Breast epithelium (tissue), 4 donors: ENCODE measurements at regions not wholly inside any gene's neighbourhood (a gene's known extent, or its start where the extent isn't known, plus 50 kb on each side); places are given as distances from the start of the nearest gene placed in this dataset.

Source experiments
- DNase-seq, 2 donors: peaks; one replicate each; pipeline ENCODE4 v3.0.0-alpha.2; 2019; ENCODE audit warnings: low spot score in 2 of 2
- H3K27ac ChIP-seq, 2 donors: fragments of 200-600 bp; sonication (generic) in 1 of 2; one replicate each; pipeline ENCODE4 v1.5.1; 2016 to 2019; ENCODE audit warnings: mild to moderate bottlenecking in 1 of 2
- H3K27me3 ChIP-seq, 2 donors: fragments of 200-600 bp; sonication (generic) in 1 of 2; one replicate each; pipeline versions ENCODE4 v1.5.1 to v1.6.0; 2017 to 2019; ENCODE audit warnings: control low read depth in 1 of 2, mild to moderate bottlenecking in 1 of 2
- H3K36me3 ChIP-seq: fragments of 200-600 bp; one replicate; pipeline ENCODE4 v1.5.1; 2019
- H3K4me1 ChIP-seq, 2 donors: fragments of 200-600 bp; sonication (generic); one replicate each; pipeline ENCODE4 v1.5.1; 2016 to 2019; ENCODE audit warnings: control low read depth in 1 of 2
- H3K4me3 ChIP-seq, 3 donors: fragments of 200-600 bp; sonication (generic); 1 replicate in 2 of 3; 2 replicates in 1 of 3; pipeline ENCODE4 v1.5.1; 2016 to 2019; ENCODE audit warnings: mild to moderate bottlenecking in 3 of 3, moderate library complexity in 2 of 3
- H3K9me3 ChIP-seq, 2 donors: fragments of 200-600 bp; sonication (generic) in 1 of 2; one replicate each; pipeline ENCODE4 v1.5.1; 2016 to 2019; ENCODE audit warnings: control low read depth in 1 of 2
- POLR2A ChIP-seq: fragments of 450-650 bp; IDR thresholded peaks from one replicate; pipeline ENCODE4 v1.6.1; 2016; ENCODE audit warnings: antibody characterized with exemption, mild to moderate bottlenecking, moderate library complexity
- POLR2AphosphoS5 ChIP-seq, 3 donors: sonication (generic); formaldehyde crosslinking; IDR thresholded peaks; one replicate each; pipeline ENCODE4 v1.6.1; 2017; ENCODE audit warnings: antibody characterized with exemption in 3 of 3
- intact Hi-C: fragments of 100-400 bp; cut with DNase I; formaldehyde crosslinking; loops from one replicate; pipeline ENCODE4 v1.15.1; 2023; ENCODE audit warnings: low total_unique reads
- TF ChIP-seq, protein P1 (sequence below), 3 donors: fragments of 450-650 bp; IDR thresholded peaks; one replicate each; pipeline ENCODE4 v1.5.1; 2016 to 2017; ENCODE audit warnings: antibody characterized with exemption in 3 of 3, mild to moderate bottlenecking in 3 of 3, moderate library complexity in 3 of 3

GRCh38 chr22:44557064-44557748 is 59.2 kb upstream of the RTL6 start:
- H3K27ac ChIP-seq, result no peak overlapping the region
- no peaks in the 10 kb centered on the region for H3K4me1 ChIP-seq
- no peak overlapping the region for H3K4me3 ChIP-seq
- no peaks in the 10 kb centered on the region for H3K9me3 ChIP-seq
- intact Hi-C loops, result no loop called here
- no peak for DNase-seq
- TF ChIP-seq POLR2A (no peak), POLR2AphosphoS5 (IDR thresholded peaks at IDR 0.05) (no peak)
- TF ChIP-seq, protein P1, sequence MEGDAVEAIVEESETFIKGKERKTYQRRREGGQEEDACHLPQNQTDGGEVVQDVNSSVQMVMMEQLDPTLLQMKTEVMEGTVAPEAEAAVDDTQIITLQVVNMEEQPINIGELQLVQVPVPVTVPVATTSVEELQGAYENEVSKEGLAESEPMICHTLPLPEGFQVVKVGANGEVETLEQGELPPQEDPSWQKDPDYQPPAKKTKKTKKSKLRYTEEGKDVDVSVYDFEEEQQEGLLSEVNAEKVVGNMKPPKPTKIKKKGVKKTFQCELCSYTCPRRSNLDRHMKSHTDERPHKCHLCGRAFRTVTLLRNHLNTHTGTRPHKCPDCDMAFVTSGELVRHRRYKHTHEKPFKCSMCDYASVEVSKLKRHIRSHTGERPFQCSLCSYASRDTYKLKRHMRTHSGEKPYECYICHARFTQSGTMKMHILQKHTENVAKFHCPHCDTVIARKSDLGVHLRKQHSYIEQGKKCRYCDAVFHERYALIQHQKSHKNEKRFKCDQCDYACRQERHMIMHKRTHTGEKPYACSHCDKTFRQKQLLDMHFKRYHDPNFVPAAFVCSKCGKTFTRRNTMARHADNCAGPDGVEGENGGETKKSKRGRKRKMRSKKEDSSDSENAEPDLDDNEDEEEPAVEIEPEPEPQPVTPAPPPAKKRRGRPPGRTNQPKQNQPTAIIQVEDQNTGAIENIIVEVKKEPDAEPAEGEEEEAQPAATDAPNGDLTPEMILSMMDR (IDR thresholded peaks at IDR 0.05), result no peak
- H3K27me3 ChIP-seq, result no peaks in the 10 kb centered on the region
- no peaks in the 10 kb centered on the region for H3K36me3 ChIP-seq

DNA sequence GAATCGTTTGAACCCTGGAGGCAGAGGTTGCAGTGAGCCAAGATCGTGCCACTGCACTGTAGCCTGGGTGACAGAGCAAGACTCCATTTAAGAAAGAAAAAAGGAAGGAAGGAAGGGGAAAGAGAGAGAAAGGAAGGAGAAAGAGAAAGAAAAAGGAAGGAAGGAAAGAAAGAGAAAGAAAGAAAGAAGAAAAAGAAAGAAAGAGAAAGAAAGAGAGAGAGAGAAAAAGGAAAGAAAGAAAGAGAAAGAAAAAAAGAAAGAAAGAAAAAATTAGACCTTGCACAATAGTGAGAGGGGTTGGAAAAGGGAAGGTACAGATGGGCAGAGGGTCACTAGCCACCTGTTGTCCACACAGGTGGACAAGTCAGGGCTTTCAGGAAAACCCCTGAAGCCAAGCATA is 57.6 kb upstream of the RTL6 start:
- no peak for TF ChIP-seq POLR2AphosphoS5 (IDR thresholded peaks at IDR 0.05)
- no peak for TF ChIP-seq POLR2A
- TF ChIP-seq, protein P1 (IDR thresholded peaks at IDR 0.05), result no peak
- intact Hi-C loops, result no loop called here
- no peaks in the 10 kb centered on the region for H3K4me1 ChIP-seq
- no peak overlapping the region for H3K27ac ChIP-seq
- no peaks in the 10 kb centered on the region for H3K27me3 ChIP-seq
- no peaks in the 10 kb centered on the region for H3K9me3 ChIP-seq
- DNase-seq, result no peak
- no peaks in the 10 kb centered on the region for H3K36me3 ChIP-seq
- H3K4me3 ChIP-seq, result no peak overlapping the region

DNA sequence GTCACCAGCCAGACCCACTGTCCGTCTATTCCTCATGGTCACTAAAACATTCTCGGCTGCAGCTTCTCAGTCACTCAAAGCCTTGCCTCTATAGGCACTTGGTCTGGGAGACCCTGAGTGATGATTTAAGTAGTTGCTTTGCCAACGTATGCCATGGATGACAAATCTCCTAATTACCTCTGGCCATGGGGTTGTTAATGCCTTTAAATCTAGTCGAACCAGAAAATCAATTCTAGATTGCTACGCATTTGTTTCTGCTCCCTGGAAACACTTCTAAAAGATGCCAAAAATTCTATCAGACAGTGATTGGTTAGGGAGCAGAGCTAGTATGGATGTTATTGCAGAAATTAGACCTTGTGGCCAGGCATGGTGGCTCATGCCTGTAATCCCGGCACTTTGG is 57.0 kb upstream of the RTL6 start:
- H3K4me3 ChIP-seq, result no peak overlapping the region
- no peaks in the 10 kb centered on the region for H3K9me3 ChIP-seq
- intact Hi-C loops, result no loop called here
- no peaks in the 10 kb centered on the region for H3K36me3 ChIP-seq
- TF ChIP-seq, protein P1 (IDR thresholded peaks at IDR 0.05), result no peak
- TF ChIP-seq POLR2A, result no peak
- no peak overlapping the region for H3K27ac ChIP-seq
- no peaks in the 10 kb centered on the region for H3K27me3 ChIP-seq
- H3K4me1 ChIP-seq, result no peaks in the 10 kb centered on the region
- peak in 1 of 2 donors; percentile 7 for DNase-seq

DNA sequence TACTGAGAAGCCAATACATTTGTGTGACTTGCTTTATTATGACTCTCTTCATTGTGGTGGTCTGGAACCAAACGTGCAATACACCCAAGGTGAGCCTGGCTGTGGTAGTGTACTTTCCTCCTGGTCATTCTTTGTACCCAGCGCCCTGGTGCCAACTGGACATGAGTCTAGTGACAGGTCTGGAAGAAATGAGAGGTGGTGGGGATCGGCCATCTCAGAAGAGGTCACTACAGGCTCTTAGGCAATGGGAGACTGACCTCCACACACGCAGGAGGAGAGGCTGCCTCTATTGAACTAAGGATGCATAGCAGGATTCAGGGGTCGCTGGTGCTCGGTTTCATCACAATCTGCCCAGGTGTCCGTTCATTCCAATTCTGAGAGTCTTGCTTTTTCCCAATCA is 56.4 kb upstream of the RTL6 start:
- no peaks in the 10 kb centered on the region for H3K36me3 ChIP-seq
- no peaks in the 10 kb centered on the region for H3K4me1 ChIP-seq
- H3K4me3 ChIP-seq, result no peak overlapping the region
- H3K9me3 ChIP-seq, result no peaks in the 10 kb centered on the region
- intact Hi-C loops, result no loop called here
- H3K27me3 ChIP-seq, result no peaks in the 10 kb centered on the region
- no peak overlapping the region for H3K27ac ChIP-seq
- peak in 1 of 2 donors; percentile 34 for DNase-seq
- TF ChIP-seq, protein P1 (IDR thresholded peaks at IDR 0.05), result no peak
- TF ChIP-seq POLR2A, result no peak
- TF ChIP-seq POLR2AphosphoS5 (IDR thresholded peaks at IDR 0.05), result no peak

DNA sequence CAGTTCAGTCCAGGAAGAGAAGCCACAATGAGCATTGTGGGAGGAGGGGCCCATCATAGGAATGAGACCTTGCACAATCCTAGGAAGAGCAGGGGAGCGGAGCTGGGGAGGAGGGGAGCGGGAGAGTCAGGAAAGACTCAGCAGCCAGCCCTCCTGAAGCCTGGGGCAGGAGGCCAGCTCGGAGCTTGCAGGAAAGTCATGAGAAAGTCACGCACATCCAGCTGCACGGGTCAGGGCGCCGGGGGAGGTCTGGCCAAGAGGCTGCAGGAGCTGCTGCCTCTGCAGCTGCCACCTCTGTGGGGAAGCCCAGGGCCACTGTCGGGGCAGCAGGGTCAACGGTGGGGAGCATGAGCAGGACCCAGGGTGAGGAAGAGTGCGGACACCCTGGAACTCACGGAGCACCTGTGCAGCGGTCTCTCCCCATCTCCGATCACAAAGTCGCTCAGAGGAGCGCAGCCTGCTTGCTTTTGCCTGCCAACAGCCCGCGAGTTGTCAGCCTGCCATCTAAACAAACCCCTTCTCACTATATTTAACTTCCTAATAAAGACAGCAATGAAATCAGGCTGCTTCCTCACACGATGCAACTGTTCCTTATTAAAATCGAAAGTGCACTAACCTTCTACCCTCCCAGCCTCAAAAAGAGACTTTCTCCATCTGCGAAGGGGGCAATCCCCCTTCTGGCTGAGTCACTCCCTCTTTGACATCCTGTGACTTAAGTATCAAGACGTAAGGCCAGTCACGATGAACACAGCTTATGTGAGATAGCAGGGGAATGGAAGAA is 52.9 kb upstream of the RTL6 start:
- TF ChIP-seq POLR2AphosphoS5 (IDR thresholded peaks at IDR 0.05), result no peak
- TF ChIP-seq POLR2A, result no peak
- TF ChIP-seq, protein P1 (IDR thresholded peaks at IDR 0.05), result no peak
- Histone ChIP-seq H3K4me3 (peak overlapping the region; percentile 24 to 61 (median 38)), H3K36me3 (no peaks in the 10 kb centered on the region), H3K4me1 (no peaks in the 10 kb centered on the region), H3K27me3 (no peaks in the 10 kb centered on the region), H3K9me3 (no peaks in the 10 kb centered on the region), H3K27ac (peak overlapping the region in 1 of 2 donors; percentile 74)
- intact Hi-C loops, result no loop called here
- no peak for DNase-seq
